Astrocyte (in vitro differentiated cells and primary cell): ENCODE measurements at regions not wholly inside any gene's neighbourhood (a gene's known extent, or its start where the extent isn't known, plus 50 kb on each side); places are given as distances from the start of the nearest gene placed in this dataset.

Source experiments
- DNase-seq: peaks from one replicate; pipeline ENCODE4 v3.0.0-alpha.2; 2010; ENCODE audit warnings: low read depth
- FAIRE-seq: peaks from 2 replicates; lab custom pipeline; 2011; peaks lifted over from hg19 to GRCh38; lab: Jason Lieb, UNC
- H2AFZ ChIP-seq: 2 replicates; pipeline ENCODE4 v1.6.0; 2012; ENCODE audit warnings: low read depth, low read length, inconsistent platforms
- H3K27ac ChIP-seq: 2 replicates; pipeline ENCODE4 v1.5.1; 2011; ENCODE audit warnings: low read depth, low read length, inconsistent platforms
- H3K27me3 ChIP-seq: 2 replicates; pipeline ENCODE4 v1.6.0; 2011; ENCODE audit warnings: low read length, inconsistent platforms; ENCODE audit not compliant: insufficient read depth
- H3K36me3 ChIP-seq: 2 replicates; pipeline ENCODE4 v1.5.1; 2011; ENCODE audit warnings: low read length, inconsistent platforms; ENCODE audit not compliant: insufficient read depth
- H3K4me1 ChIP-seq: 2 replicates; pipeline ENCODE4 v1.5.1; 2011; ENCODE audit warnings: low read length, inconsistent platforms; ENCODE audit not compliant: insufficient read depth
- H3K4me2 ChIP-seq: 2 replicates; pipeline ENCODE4 v1.6.0; 2012; ENCODE audit warnings: low read length, inconsistent platforms
- H3K4me3 ChIP-seq: 2 replicates; pipeline ENCODE4 v1.5.1; 2011; ENCODE audit warnings: low read depth, mild to moderate bottlenecking, low read length, inconsistent platforms; ENCODE audit not compliant: insufficient read depth
- H3K79me2 ChIP-seq: 2 replicates; pipeline ENCODE4 v1.6.0; 2012; ENCODE audit warnings: mild to moderate bottlenecking, low read length, inconsistent platforms; ENCODE audit not compliant: insufficient read depth
- H3K9ac ChIP-seq: 2 replicates; pipeline ENCODE4 v1.6.0; 2012; ENCODE audit warnings: mild to moderate bottlenecking, low read length, inconsistent platforms
- H3K9me3 ChIP-seq: 2 replicates; pipeline ENCODE4 v1.5.1; 2012; ENCODE audit warnings: low read depth, mild to moderate bottlenecking, low read length, inconsistent platforms; ENCODE audit not compliant: insufficient read depth
- H4K20me1 ChIP-seq: 2 replicates; pipeline ENCODE4 v1.6.0; 2012; ENCODE audit warnings: low read length, inconsistent platforms; ENCODE audit not compliant: insufficient read depth
- H3K27ac Mint-ChIP-seq: one replicate; pipeline ENCODE4 v1.8.0; 2021; ENCODE audit warnings: mild to moderate bottlenecking, mixed read lengths; ENCODE audit not compliant: unreplicated experiment
- H3K27me3 Mint-ChIP-seq: one replicate; pipeline ENCODE4 v1.8.0; 2021; ENCODE audit warnings: low read depth, mixed read lengths; ENCODE audit not compliant: unreplicated experiment
- H3K36me3 Mint-ChIP-seq: one replicate; pipeline ENCODE4 v1.8.0; 2021; ENCODE audit warnings: low read depth, mixed read lengths; ENCODE audit not compliant: unreplicated experiment
- H3K4me1 Mint-ChIP-seq: one replicate; pipeline ENCODE4 v1.8.0; 2021; ENCODE audit warnings: low read depth, mixed read lengths; ENCODE audit not compliant: unreplicated experiment
- H3K4me3 Mint-ChIP-seq: one replicate; pipeline ENCODE4 v1.8.0; 2021; ENCODE audit warnings: mild to moderate bottlenecking, moderate library complexity, mixed read lengths; ENCODE audit not compliant: unreplicated experiment
- H3K9me3 Mint-ChIP-seq: one replicate; pipeline ENCODE4 v1.8.0; 2021; ENCODE audit warnings: mild to moderate bottlenecking, mixed read lengths; ENCODE audit not compliant: unreplicated experiment
- CTCF ChIP-seq: IDR thresholded peaks from 2 replicates; pipeline ENCODE4 v1.5.1; 2011; ENCODE audit warnings: low read depth, mild to moderate bottlenecking, inconsistent platforms, low read length, moderate library complexity; ENCODE audit not compliant: insufficient read depth
- EZH2 ChIP-seq: IDR thresholded peaks from 2 replicates; pipeline ENCODE4 v1.6.1; 2012; ENCODE audit warnings: mild to moderate bottlenecking, low read length, inconsistent platforms; ENCODE audit not compliant: insufficient read depth

- Mint-ChIP-seq H3K4me3 (no peak overlapping the region), H3K9me3 (no peaks in the 10 kb centered on the region), H3K27ac (no peak overlapping the region), H3K36me3 (no peaks in the 10 kb centered on the region), H3K4me1 (no peaks in the 10 kb centered on the region), H3K27me3 (peaks cover 20% of the 10 kb centered on the region)
- TF ChIP-seq EZH2 (no peak), CTCF (no peak)
- H3K79me2 ChIP-seq: no peaks in the 10 kb centered on the region
- no peaks in the 10 kb centered on the region for H4K20me1 ChIP-seq
- H2AFZ ChIP-seq: no peak overlapping the region
- DNase-seq (no peak), FAIRE-seq (no peak)
- no peaks in the 10 kb centered on the region for H3K9me3 ChIP-seq
- H3K9ac ChIP-seq: no peak overlapping the region
- H3K27me3 ChIP-seq: no peaks in the 10 kb centered on the region
- H3K27ac ChIP-seq: no peak overlapping the region
- H3K4me3 ChIP-seq: no peak overlapping the region
- H3K4me2 ChIP-seq: no peak overlapping the region
- no peaks in the 10 kb centered on the region for H3K4me1 ChIP-seq
- no peaks in the 10 kb centered on the region for H3K36me3 ChIP-seq
Observed at GRCh38 chr16:17847234-17847795, 376.6 kb upstream of the XYLT1 start.

- no peaks in the 10 kb centered on the region for H3K9me3 ChIP-seq
- FAIRE-seq: no peak
- H3K27me3 Mint-ChIP-seq: peaks cover 13% of the 10 kb centered on the region
Observed at GRCh38 chr16:17846030-17846429, 375.3 kb upstream of the XYLT1 start.

More at GRCh38 chr16:17846030-17846429, 375.3 kb upstream of the XYLT1 start:
- H3K9ac ChIP-seq: no peak overlapping the region
- no peak overlapping the region for H3K27ac ChIP-seq
- no peak for DNase-seq
- Mint-ChIP-seq H3K4me1 (no peaks in the 10 kb centered on the region), H3K27ac (no peak overlapping the region), H3K9me3 (peaks cover 3% of the 10 kb centered on the region), H3K36me3 (no peaks in the 10 kb centered on the region), H3K4me3 (no peak overlapping the region)
- H4K20me1 ChIP-seq: no peaks in the 10 kb centered on the region
- H3K36me3 ChIP-seq: no peaks in the 10 kb centered on the region
- no peaks in the 10 kb centered on the region for H3K79me2 ChIP-seq
- no peaks in the 10 kb centered on the region for H3K4me1 ChIP-seq
- H3K4me2 ChIP-seq: no peak overlapping the region
- no peak for TF ChIP-seq CTCF
- TF ChIP-seq EZH2: no peak
- no peak overlapping the region for H3K4me3 ChIP-seq
- no peak overlapping the region for H2AFZ ChIP-seq
- no peaks in the 10 kb centered on the region for H3K27me3 ChIP-seq
